ENCODE measurements at regions not wholly inside any gene's neighbourhood (a gene's known extent, or its start where the extent isn't known, plus 50 kb on each side); places are given as distances from the start of the nearest gene placed in this dataset.
A peak's percentile ranks its signal among the peaks of the same experiment; 100 is the strongest.

DNA sequence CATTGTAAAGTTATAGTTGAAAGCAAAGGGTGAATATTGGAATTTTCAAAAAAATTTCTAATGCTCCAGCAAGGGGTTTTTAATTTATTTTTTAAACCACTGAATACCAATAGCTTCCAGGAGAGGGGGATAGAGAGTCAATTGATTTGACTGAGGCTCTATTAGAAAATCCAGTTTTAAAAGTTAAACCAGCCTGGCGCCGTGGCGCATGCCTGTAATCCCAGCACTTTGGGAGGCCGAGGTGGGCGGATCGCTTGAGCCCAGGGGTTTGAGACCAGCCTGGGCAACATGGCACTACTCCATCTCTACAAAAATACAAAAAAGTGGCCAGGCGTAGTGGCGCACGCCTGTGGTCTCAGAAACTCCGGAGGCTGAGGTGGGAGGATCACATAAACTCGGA is 150.1 kb downstream of the SLC38A4 start:
- Histone ChIP-seq H3K36me3 (ENCODE audit: control insufficient read depth, insufficient read depth, low read length) (no peaks in the 10 kb centered on the region), H2BK20ac (ENCODE audit: low read depth, low read length) (peak overlapping the region; percentile 80), H4K8ac (ENCODE audit: low read depth in 2 of 2, low read length in 2 of 2) (peak overlapping the region; percentile 44 to 77; a peak in 3 of 4 replicates), H3K56ac (ENCODE audit: extremely low read depth, insufficient read depth, low read length) (no peak overlapping the region), H2AK9ac (replicated peaks; ENCODE audit: low read depth, low read length, poor library complexity) (peak overlapping the region; percentile 62), H2BK5ac (ENCODE audit: low read depth, low read length, poor library complexity, severe bottlenecking) (peak overlapping the region; percentile 53), H3K4me2 (ENCODE audit: low read depth, low read length) (peak overlapping the region; percentile 23; the same call in 1 of the 2 replicates), H3K27me3 (ENCODE audit: control insufficient read depth, insufficient read depth, low read length) (no peaks in the 10 kb centered on the region), H2BK120ac (ENCODE audit: low read depth, low read length) (peak overlapping the region; percentile 89), H4K91ac (ENCODE audit: insufficient read depth, low read depth, low read length) (peak overlapping the region; percentile 53; the same call in 1 of the 2 replicates), H2AFZ (replicated peaks; ENCODE audit: low read length, poor library complexity) (peak overlapping the region; percentile 76), H3K9me3 (ENCODE audit: control insufficient read depth, insufficient read depth, low read length) (no peaks in the 10 kb centered on the region), H3K27ac (ENCODE audit: insufficient read depth, low read length) (peak overlapping the region; percentile 15; the same call in 1 of the 2 replicates), H3K14ac (replicated peaks; ENCODE audit: low read depth, low read length) (no peak overlapping the region), H4K5ac (ENCODE audit: low read depth, low read length) (peak overlapping the region; percentile 18; the same call in 1 of the 2 replicates), H2AK5ac (ENCODE audit: low read depth, low read length) (peak overlapping the region; percentile 77), H3K9ac (ENCODE audit: low read depth, low read length) (no peak overlapping the region), H3K4ac (ENCODE audit: low read depth, low read length) (peak overlapping the region; percentile 83), H2BK15ac (ENCODE audit: low read depth, low read length) (peak overlapping the region; percentile 84; the same call in 1 of the 3 replicates), H3K4me1 (ENCODE audit: control insufficient read depth, insufficient read depth, low read length) (peaks cover 3% of the 10 kb centered on the region), H3K79me1 (ENCODE audit: low read depth in 1 of 2, low read length in 2 of 2) (peaks cover 0 to 3% of the 10 kb centered on the region in 2 experiments; a peak in 1 of 4 replicates), H3K23ac (ENCODE audit: low read depth, low read length) (no peak overlapping the region), H3K4me3 (ENCODE audit: insufficient read depth, low read depth, low read length) (no peak overlapping the region), H4K20me1 (ENCODE audit: insufficient read depth, low read length) (no peaks in the 10 kb centered on the region), H3K9me1 (ENCODE audit: insufficient read depth, low read length) (peaks cover 5% of the 10 kb centered on the region), H3K18ac (ENCODE audit: low read depth, low read length) (peak overlapping the region; percentile 57; the same call in 1 of the 2 replicates)
- peak; percentile 77 for TF ChIP-seq SMC3 (IDR thresholded peaks at IDR 0.05; ENCODE audit: low read depth, low read length)
- no peak for TF ChIP-seq FOS (IDR thresholded peaks at IDR 0.05; ENCODE audit: low read depth, low read length)
- TF ChIP-seq CEBPB (IDR thresholded peaks at IDR 0.05; ENCODE audit: low read depth, low read length) = no peak
- TF ChIP-seq RAD21 (IDR thresholded peaks at IDR 0.05; ENCODE audit: low read length) = peak; percentile 64
- TF ChIP-seq RFX5 (IDR thresholded peaks at IDR 0.05; ENCODE audit: low read depth, low read length) = no peak
- TF ChIP-seq MXI1 (IDR thresholded peaks at IDR 0.05; ENCODE audit: borderline replicate concordance, low read depth, low read length) = no peak
- TF ChIP-seq MAFK (IDR thresholded peaks at IDR 0.05; ENCODE audit: low read depth, low read length) = no peak
- TF ChIP-seq NFE2L2 (IDR thresholded peaks at IDR 0.05; ENCODE audit: low read depth, low read length) = no peak
- TF ChIP-seq MAZ (IDR thresholded peaks at IDR 0.05; ENCODE audit: borderline replicate concordance, low read depth, low read length) = no peak
- TF ChIP-seq, protein P1, sequence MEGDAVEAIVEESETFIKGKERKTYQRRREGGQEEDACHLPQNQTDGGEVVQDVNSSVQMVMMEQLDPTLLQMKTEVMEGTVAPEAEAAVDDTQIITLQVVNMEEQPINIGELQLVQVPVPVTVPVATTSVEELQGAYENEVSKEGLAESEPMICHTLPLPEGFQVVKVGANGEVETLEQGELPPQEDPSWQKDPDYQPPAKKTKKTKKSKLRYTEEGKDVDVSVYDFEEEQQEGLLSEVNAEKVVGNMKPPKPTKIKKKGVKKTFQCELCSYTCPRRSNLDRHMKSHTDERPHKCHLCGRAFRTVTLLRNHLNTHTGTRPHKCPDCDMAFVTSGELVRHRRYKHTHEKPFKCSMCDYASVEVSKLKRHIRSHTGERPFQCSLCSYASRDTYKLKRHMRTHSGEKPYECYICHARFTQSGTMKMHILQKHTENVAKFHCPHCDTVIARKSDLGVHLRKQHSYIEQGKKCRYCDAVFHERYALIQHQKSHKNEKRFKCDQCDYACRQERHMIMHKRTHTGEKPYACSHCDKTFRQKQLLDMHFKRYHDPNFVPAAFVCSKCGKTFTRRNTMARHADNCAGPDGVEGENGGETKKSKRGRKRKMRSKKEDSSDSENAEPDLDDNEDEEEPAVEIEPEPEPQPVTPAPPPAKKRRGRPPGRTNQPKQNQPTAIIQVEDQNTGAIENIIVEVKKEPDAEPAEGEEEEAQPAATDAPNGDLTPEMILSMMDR (conservative IDR thresholded peaks at IDR 0.05; ENCODE audit: low read depth, low read length) = peak; percentile 64
- no TSS peak for BruUV-seq (replicated peaks)
- POLR2A ChIA-PET (ENCODE audit: unreplicated experiment) = no interaction called here
- 80% methylated on average over 1 of the region's 11 CpGs; no CpG with 5 or more reads in 1 of the 2 experiments for WGBS, 2 experiments (ENCODE audit: extremely low coverage in 2 of 2, insufficient read length in 1 of 2)
- CTCF ChIA-PET = interaction anchor here (0.6 kb wide), 1 partner anchor 81 kb away, joined by 6 read pairs; no protein-coding TSS in a partner anchor
- DNase-seq (peak; percentile 44), ATAC-seq (ENCODE audit: low read depth) (peak; percentile 60)
- dilution Hi-C loops (cut with HindIII; ENCODE audit: low sequenced_read_pairs, unreplicated experiment) (no loop called here), in situ Hi-C loops (cut with MboI; ENCODE audit: low sequenced_read_pairs) (loop anchor here (5.0 to 25.0 kb wide), 3 partner anchors 262 to 513 kb away; no protein-coding TSS in a partner anchor), intact Hi-C loops (cut with micrococcal nuclease) (loop anchor here (2.0 to 10.0 kb wide), 2 partner anchors 259 to 551 kb away; no protein-coding TSS in a partner anchor)

Measured in IMR-90 (cell line).